SK-N-SH treated with all-trans-retinoic acid at 6 μM for 48 hours (cell line): ENCODE measurements at regions not wholly inside any gene's neighbourhood (a gene's known extent, or its start where the extent isn't known, plus 50 kb on each side); places are given as distances from the start of the nearest gene placed in this dataset.

ENCODE experiments used
- ARNTL ChIP-seq: fragments of 450-650 bp; formaldehyde crosslinking; IDR thresholded peaks from 2 replicates; pipeline ENCODE4 v1.5.0; 2020; ENCODE audit warnings: low read depth, mild to moderate bottlenecking, moderate library complexity, borderline replicate concordance
- BACH2 ChIP-seq: fragments of 250-450 bp; sonication (Bioruptor Pico); IDR thresholded peaks from 2 replicates; pipeline ENCODE4 v1.9.0; 2021; ENCODE audit warnings: mild to moderate bottlenecking, borderline replicate concordance
- GLIS3 ChIP-seq: fragments of 250-450 bp; sonication (Bioruptor Pico); IDR thresholded peaks from 2 replicates; pipeline ENCODE4 v1.5.0; 2020; ENCODE audit warnings: mild to moderate bottlenecking, moderate library complexity
- PATZ1 ChIP-seq: fragments of 250-450 bp; sonication (Bioruptor Pico); IDR thresholded peaks from 2 replicates; pipeline ENCODE4 v1.8.0; 2020; ENCODE audit warnings: mild to moderate bottlenecking, moderate library complexity, borderline replicate concordance
- PPARA ChIP-seq: fragments of 250-450 bp; sonication (Bioruptor Pico); IDR thresholded peaks from 2 replicates; pipeline ENCODE4 v1.5.0; 2020; ENCODE audit warnings: mild to moderate bottlenecking, borderline replicate concordance
- ZFP30 ChIP-seq: fragments of 450-650 bp; formaldehyde crosslinking; IDR thresholded peaks from 2 replicates; pipeline ENCODE4 v1.5.0; 2022; ENCODE audit warnings: mild to moderate bottlenecking, moderate library complexity
- ZNF565 ChIP-seq: fragments of 450-650 bp; formaldehyde crosslinking; conservative IDR thresholded peaks from 2 replicates; pipeline ENCODE4 v1.5.0; 2020; ENCODE audit warnings: low read depth, mild to moderate bottlenecking, moderate library complexity

GRCh38 chr7:21066221-21066620 is 279.5 kb upstream of the SP8 start:
- TF ChIP-seq GLIS3 (CRISPR knock-in tag) (no peak), ARNTL (CRISPR knock-in tag) (no peak), PATZ1 (CRISPR knock-in tag) (no peak), ZFP30 (CRISPR knock-in tag) (no peak), ZNF565 (CRISPR knock-in tag) (no peak), PPARA (CRISPR knock-in tag) (no peak), BACH2 (CRISPR knock-in tag) (no peak)
